B cell (primary cell): ENCODE measurements at regions not wholly inside any gene's neighbourhood (a gene's known extent, or its start where the extent isn't known, plus 50 kb on each side); places are given as distances from the start of the nearest gene placed in this dataset.

Experiments
- ATAC-seq: fragments of 200-7000 bp; cut with Tn5 transposase; one replicate; pipeline ENCODE4 v1.10.0; 2021; ENCODE audit warnings: low read depth, mild to moderate bottlenecking, moderate number of reproducible peaks, moderate library complexity
- CTCF ChIA-PET: fragments of 350-600 bp; sonication (Branson Sonifier 250); formaldehyde crosslinking; loops from one replicate; lab custom pipeline; 2021; ENCODE audit warnings: antibody characterized with exemption, inconsistent platforms; lab: Charles Lee
- POLR2A ChIA-PET: fragments of 350-600 bp; sonication (Branson Sonifier 250); formaldehyde crosslinking; loops from one replicate; lab custom pipeline; 2021; ENCODE audit warnings: antibody characterized with exemption; lab: Charles Lee
- DNase-seq: peaks from one replicate; pipeline ENCODE4 v3.0.0; 2013
- H2AFZ ChIP-seq: 2 replicates; pipeline ENCODE4 v1.6.1; 2012; ENCODE audit warnings: mild to moderate bottlenecking, low read depth, low read length; ENCODE audit not compliant: insufficient read depth, poor library complexity, severe bottlenecking
- H3K27ac ChIP-seq, 2 donors: 1 replicate in 1 of 2; 2 replicates in 1 of 2; pipeline ENCODE4 v1.5.1; 2012 to 2013; ENCODE audit warnings: low read length in 2 of 2, mild to moderate bottlenecking in 2 of 2, moderate library complexity in 1 of 2
- H3K27me3 ChIP-seq, 4 experiments: fragments of 200-600 bp in 1 of 4; sonication (generic) in 1 of 4; replicated peaks in 1 of 4; 1 replicate in 2 of 4; 2 replicates in 2 of 4; pipeline versions ENCODE4 v1.6.1 to v1.7.0; 2013 to 2016; ENCODE audit warnings: low read length in 3 of 4, mild to moderate bottlenecking in 2 of 4, mixed read lengths in 1 of 4, moderate library complexity in 1 of 4; ENCODE audit not compliant: insufficient read depth in 4 of 4, control insufficient read depth in 3 of 4; ENCODE audit errors: control extremely low read depth in 1 of 4
- H3K36me3 ChIP-seq, 2 experiments: replicated peaks in 1 of 2; 1 replicate in 1 of 2; 2 replicates in 1 of 2; pipeline versions ENCODE4 v1.6.1 to v1.7.1; 2013; ENCODE audit warnings: low read length in 1 of 2; ENCODE audit not compliant: insufficient read depth in 2 of 2, control insufficient read depth in 1 of 2; ENCODE audit errors: control extremely low read depth in 1 of 2, extremely low read depth in 1 of 2
- H3K4me1 ChIP-seq, 2 donors: fragments of 200-600 bp in 1 of 2; sonication (generic) in 1 of 2; 1 replicate in 1 of 2; 2 replicates in 1 of 2; pipeline versions ENCODE4 v1.5.1 to v1.6.1; 2013 to 2017; ENCODE audit warnings: low read length in 2 of 2; ENCODE audit not compliant: control insufficient read depth in 2 of 2, insufficient read depth in 2 of 2
- H3K4me2 ChIP-seq: replicated peaks from 2 replicates; pipeline ENCODE3; 2012; ENCODE audit warnings: mild to moderate bottlenecking, low read depth, low read length; ENCODE audit not compliant: poor library complexity, severe bottlenecking
- H3K4me3 ChIP-seq, 5 experiments: fragments of 200-600 bp in 1 of 5; sonication (generic) in 1 of 5; 1 replicate in 3 of 5; 2 replicates in 2 of 5; pipeline versions ENCODE4 v1.5.1 to v1.7.0; 2011 to 2016; ENCODE audit warnings: low read length in 4 of 5, mild to moderate bottlenecking in 4 of 5, low read depth in 2 of 5, control low read depth in 1 of 5, moderate library complexity in 1 of 5; ENCODE audit not compliant: insufficient read depth in 1 of 5; ENCODE audit errors: control extremely low read depth in 1 of 5, extremely low read depth in 1 of 5
- H3K79me2 ChIP-seq: fragments of 200-600 bp; sonication (generic); one replicate; pipeline ENCODE4 v1.6.0; 2016; ENCODE audit warnings: low read length; ENCODE audit not compliant: control insufficient read depth, insufficient read depth
- H3K9ac ChIP-seq: fragments of 200-600 bp; sonication (generic); 2 replicates; pipeline ENCODE4 v1.6.1; 2017; ENCODE audit warnings: mild to moderate bottlenecking, low read length, moderate library complexity
- H3K9me3 ChIP-seq, 3 donors: one replicate each; pipeline versions ENCODE4 v1.6.1 to v1.7.1; 2013; ENCODE audit warnings: low read length in 2 of 3; ENCODE audit not compliant: control insufficient read depth in 2 of 3, insufficient read depth in 1 of 3; ENCODE audit errors: control extremely low read depth in 1 of 3
- H4K20me1 ChIP-seq: 2 replicates; pipeline ENCODE4 v1.6.0; 2012; ENCODE audit warnings: mild to moderate bottlenecking, low read length; ENCODE audit not compliant: insufficient read depth, control insufficient read depth, poor library complexity, severe bottlenecking
- H3K27ac Mint-ChIP-seq: one replicate; pipeline ENCODE4 v1.8.0; 2021; ENCODE audit warnings: mixed read lengths
- H3K27me3 Mint-ChIP-seq: one replicate; pipeline ENCODE4 v1.8.0; 2021; ENCODE audit warnings: mixed read lengths
- H3K4me1 Mint-ChIP-seq: one replicate; pipeline ENCODE4 v1.8.0; 2021; ENCODE audit warnings: mixed read lengths
- H3K4me3 Mint-ChIP-seq: one replicate; pipeline ENCODE4 v1.8.0; 2021; ENCODE audit warnings: mixed read lengths
- H3K9me3 Mint-ChIP-seq: one replicate; pipeline ENCODE4 v1.8.0; 2022; ENCODE audit warnings: mixed read lengths; ENCODE audit not compliant: insufficient read depth
- EZH2 ChIP-seq: IDR thresholded peaks from 2 replicates; pipeline ENCODE4 v1.6.1; 2012; ENCODE audit warnings: borderline replicate concordance, low read depth, mild to moderate bottlenecking, moderate library complexity, low read length; ENCODE audit not compliant: insufficient read depth, poor library complexity, severe bottlenecking
- WGBS: methylation state at CpG from one replicate; pipeline ENCODE4 v1.1.5; 2013; ENCODE audit warnings: missing lambda C conversion rate; ENCODE audit not compliant: insufficient coverage; 5-methylcytosine and 5-hydroxymethylcytosine counted together
- intact Hi-C: fragments of 100-400 bp; cut with micrococcal nuclease; formaldehyde crosslinking; loops from one replicate; pipeline ENCODE4 v1.10.0; 2022
- TF ChIP-seq, protein P1 (sequence below): fragments of 200-600 bp; IDR thresholded peaks from one replicate; pipeline ENCODE4 v1.8.0; 2022; ENCODE audit warnings: antibody characterized with exemption, mild to moderate bottlenecking

DNA sequence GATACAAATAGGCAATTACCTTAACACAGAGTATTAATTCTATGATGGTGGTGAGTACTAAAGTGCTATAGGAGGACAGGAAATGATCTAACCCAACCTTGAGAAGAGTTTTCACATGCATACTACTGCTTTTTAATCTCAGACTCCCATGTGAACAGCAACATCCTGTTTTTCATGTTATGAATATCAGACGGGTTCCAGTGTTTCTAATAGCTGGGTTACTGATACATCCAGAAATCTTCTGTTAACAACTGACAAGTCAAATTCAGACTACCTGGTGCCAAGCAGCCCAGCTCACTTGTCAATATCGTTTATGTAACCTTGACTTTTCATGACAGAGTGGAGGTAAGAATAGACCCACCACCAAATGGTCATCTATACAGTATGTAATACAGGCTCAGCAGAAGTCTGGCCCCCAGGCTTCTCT lies 220.2 kb upstream of the COL8A1 start:
- H3K9me3 Mint-ChIP-seq, result no peaks in the 10 kb centered on the region
- no peak overlapping the region for H3K27ac Mint-ChIP-seq
- ChIA-PET POLR2A (no interaction called here), CTCF (no interaction called here)
- H3K4me3 ChIP-seq, result no peak overlapping the region
- no peak overlapping the region for H2AFZ ChIP-seq
- no peaks in the 10 kb centered on the region for H3K36me3 ChIP-seq
- H3K27me3 Mint-ChIP-seq, result no peaks in the 10 kb centered on the region
- H3K27me3 ChIP-seq, result no peaks in the 10 kb centered on the region
- no peaks in the 10 kb centered on the region for H3K79me2 ChIP-seq
- no peak overlapping the region for H3K9ac ChIP-seq
- intact Hi-C loops, result no loop called here
- no peak overlapping the region for H3K27ac ChIP-seq
- H3K4me1 Mint-ChIP-seq, result no peaks in the 10 kb centered on the region
- no peak for ATAC-seq
- no peak overlapping the region for H3K4me2 ChIP-seq
- H3K4me1 ChIP-seq, result no peaks in the 10 kb centered on the region
- TF ChIP-seq EZH2, result no peak
- TF ChIP-seq, protein P1, sequence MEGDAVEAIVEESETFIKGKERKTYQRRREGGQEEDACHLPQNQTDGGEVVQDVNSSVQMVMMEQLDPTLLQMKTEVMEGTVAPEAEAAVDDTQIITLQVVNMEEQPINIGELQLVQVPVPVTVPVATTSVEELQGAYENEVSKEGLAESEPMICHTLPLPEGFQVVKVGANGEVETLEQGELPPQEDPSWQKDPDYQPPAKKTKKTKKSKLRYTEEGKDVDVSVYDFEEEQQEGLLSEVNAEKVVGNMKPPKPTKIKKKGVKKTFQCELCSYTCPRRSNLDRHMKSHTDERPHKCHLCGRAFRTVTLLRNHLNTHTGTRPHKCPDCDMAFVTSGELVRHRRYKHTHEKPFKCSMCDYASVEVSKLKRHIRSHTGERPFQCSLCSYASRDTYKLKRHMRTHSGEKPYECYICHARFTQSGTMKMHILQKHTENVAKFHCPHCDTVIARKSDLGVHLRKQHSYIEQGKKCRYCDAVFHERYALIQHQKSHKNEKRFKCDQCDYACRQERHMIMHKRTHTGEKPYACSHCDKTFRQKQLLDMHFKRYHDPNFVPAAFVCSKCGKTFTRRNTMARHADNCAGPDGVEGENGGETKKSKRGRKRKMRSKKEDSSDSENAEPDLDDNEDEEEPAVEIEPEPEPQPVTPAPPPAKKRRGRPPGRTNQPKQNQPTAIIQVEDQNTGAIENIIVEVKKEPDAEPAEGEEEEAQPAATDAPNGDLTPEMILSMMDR, result no peak
- WGBS, result 50% methylated on average over 1 of the region's 2 CpGs
- H4K20me1 ChIP-seq, result no peaks in the 10 kb centered on the region
- DNase-seq, result no peak
- no peak overlapping the region for H3K4me3 Mint-ChIP-seq
- no peaks in the 10 kb centered on the region for H3K9me3 ChIP-seq

GRCh38 chr3:99413504-99413903 lies 224.9 kb upstream of the COL8A1 start:
- H3K4me3 Mint-ChIP-seq, result no peak overlapping the region
- no peak overlapping the region for H3K27ac Mint-ChIP-seq
- H4K20me1 ChIP-seq, result no peaks in the 10 kb centered on the region
- no peaks in the 10 kb centered on the region for H3K9me3 ChIP-seq
- no peaks in the 10 kb centered on the region for H3K4me1 ChIP-seq
- ChIA-PET CTCF (no interaction called here), POLR2A (no interaction called here)
- H3K9ac ChIP-seq, result no peak overlapping the region
- H3K4me3 ChIP-seq, result no peak overlapping the region
- ATAC-seq (no peak), DNase-seq (no peak)
- no peaks in the 10 kb centered on the region for H3K36me3 ChIP-seq
- intact Hi-C loops, result no loop called here
- no CpG with 5 or more reads among the region's 1 CpG for WGBS
- no peaks in the 10 kb centered on the region for H3K27me3 ChIP-seq
- no peaks in the 10 kb centered on the region for H3K9me3 Mint-ChIP-seq
- no peaks in the 10 kb centered on the region for H3K79me2 ChIP-seq
- H3K4me1 Mint-ChIP-seq, result no peaks in the 10 kb centered on the region
- TF ChIP-seq EZH2, result no peak
- TF ChIP-seq, protein P1, result no peak
- H3K4me2 ChIP-seq, result no peak overlapping the region
- no peak overlapping the region for H3K27ac ChIP-seq
- H3K27me3 Mint-ChIP-seq, result no peaks in the 10 kb centered on the region
- no peak overlapping the region for H2AFZ ChIP-seq
